HepG2 (cell line): ENCODE measurements at regions not wholly inside any gene's neighbourhood (a gene's known extent, or its start where the extent isn't known, plus 50 kb on each side); places are given as distances from the start of the nearest gene placed in this dataset.

Source experiments
- ATAC-seq: fragments of 200-7000 bp; cut with Tn5 transposase; 3 replicates; pipeline ENCODE4 v1.9.1; 2020; ENCODE audit warnings: mild to moderate bottlenecking, moderate library complexity
- BruUV-seq: library from RNA; stranded (reverse); fragments of 400-500 nt; replicated peaks from 2 replicates; lab custom pipeline; 2021; lab: Mats Ljungman, UMichigan
- CTCF ChIA-PET: fragments of 300-600 bp; formaldehyde crosslinking; extraction: SDS; loops from one replicate; lab custom pipeline; 2021; ENCODE audit warnings: low total read pairs, inconsistent platforms, low intra/inter-chr PET ratio; lab: Yijun Ruan, JAX
- POLR2A ChIA-PET: fragments of 350-600 bp; sonication (Branson Sonifier 250); formaldehyde crosslinking; loops from one replicate; lab custom pipeline; 2020; ENCODE audit warnings: antibody characterized with exemption, inconsistent platforms; lab: Yijun Ruan, JAX
- DNase-seq: peaks from one replicate; pipeline ENCODE4 v3.0.0-alpha.2; 2015; ENCODE audit warnings: low spot score
- FAIRE-seq: peaks from 3 replicates; lab custom pipeline; 2011; peaks lifted over from hg19 to GRCh38; lab: Jason Lieb, UNC
- H2AFZ ChIP-seq: one replicate; pipeline ENCODE4 v1.6.1; 2011; ENCODE audit warnings: low read length, inconsistent platforms
- H3K27ac ChIP-seq: fragments of 300-600 bp; 3 replicates; pipeline ENCODE4 v1.8.0; 2011; ENCODE audit warnings: mixed run types, mild to moderate bottlenecking, mixed read lengths, low read length, inconsistent platforms; ENCODE audit not compliant: insufficient read depth; ENCODE audit errors: extremely low read length
- H3K27me3 ChIP-seq, 2 experiments: fragments of 200-600 bp in 1 of 2; 2 replicates in 1 of 2; 3 replicates in 1 of 2; pipeline versions ENCODE4 v1.6.0 to v1.8.0; 2011; ENCODE audit warnings: low read length in 2 of 2, mild to moderate bottlenecking in 2 of 2, moderate library complexity in 2 of 2, inconsistent platforms in 1 of 2; ENCODE audit not compliant: insufficient read depth in 2 of 2, control insufficient read depth in 1 of 2
- H3K36me3 ChIP-seq, 2 experiments: fragments of 200-600 bp in 1 of 2; replicated peaks in 1 of 2; 2 replicates in 1 of 2; 3 replicates in 1 of 2; pipeline versions ENCODE4 v1.5.1 to v1.8.0; 2011; ENCODE audit warnings: low read length in 2 of 2, inconsistent platforms in 1 of 2; ENCODE audit not compliant: insufficient read depth in 2 of 2, control insufficient read depth in 1 of 2
- H3K4me1 ChIP-seq: 2 replicates; pipeline ENCODE4 v1.5.1; 2012; ENCODE audit warnings: low read length, inconsistent platforms; ENCODE audit not compliant: insufficient read depth
- H3K4me2 ChIP-seq: 2 replicates; pipeline ENCODE4 v1.6.0; 2011; ENCODE audit warnings: low read depth, low read length, inconsistent platforms
- H3K4me3 ChIP-seq, 3 experiments: fragments of 200-600 bp in 1 of 3; sonication (generic), shearing (Covaris generic) in 1 of 3; replicated peaks in 1 of 3; 2 replicates each; pipeline ENCODE4 v1.5.1; 2011 to 2016; ENCODE audit warnings: low read length in 3 of 3, inconsistent platforms in 2 of 3, low read depth in 2 of 3, mild to moderate bottlenecking in 2 of 3, control low read depth in 1 of 3, mixed read lengths in 1 of 3; ENCODE audit not compliant: insufficient read depth in 1 of 3
- H3K79me2 ChIP-seq: one replicate; pipeline ENCODE4 v1.6.1; 2011; ENCODE audit warnings: low read length, inconsistent platforms; ENCODE audit not compliant: insufficient read depth
- H3K9ac ChIP-seq: 2 replicates; pipeline ENCODE4 v1.6.0; 2011; ENCODE audit warnings: mild to moderate bottlenecking, low read depth, low read length, inconsistent platforms; ENCODE audit not compliant: insufficient read depth
- H3K9me3 ChIP-seq: 2 replicates; pipeline ENCODE4 v1.5.1; 2012; ENCODE audit warnings: mild to moderate bottlenecking, low read length
- H4K20me1 ChIP-seq: 2 replicates; pipeline ENCODE4 v1.6.0; 2011; ENCODE audit warnings: inconsistent platforms, mild to moderate bottlenecking, low read length, moderate library complexity; ENCODE audit not compliant: insufficient read depth
- CAMTA2 ChIP-seq: sonication (generic); formaldehyde crosslinking; IDR thresholded peaks from 2 replicates; pipeline ENCODE4 v1.4.0; 2020; ENCODE audit warnings: mild to moderate bottlenecking, missing genetic modification reagents, borderline replicate concordance
- KDM2A ChIP-seq: sonication (generic); formaldehyde crosslinking; IDR thresholded peaks from 2 replicates; pipeline ENCODE4 v1.4.0; 2020; ENCODE audit warnings: low read depth, missing genetic modification reagents, borderline replicate concordance
- PHF21A ChIP-seq: sonication (generic); formaldehyde crosslinking; IDR thresholded peaks from 2 replicates; pipeline ENCODE4 v1.5.0; 2020; ENCODE audit warnings: mild to moderate bottlenecking, missing genetic modification reagents
- SCMH1 ChIP-seq: sonication (generic); formaldehyde crosslinking; IDR thresholded peaks from 2 replicates; pipeline ENCODE4 v1.9.0; 2021; ENCODE audit warnings: missing genetic modification reagents, mild to moderate bottlenecking, borderline replicate concordance
- SNAPC2 ChIP-seq: sonication (generic); formaldehyde crosslinking; IDR thresholded peaks from 2 replicates; pipeline ENCODE4 v1.8.1; 2022; ENCODE audit warnings: mild to moderate bottlenecking, missing genetic modification reagents
- ZNF124 ChIP-seq: sonication (generic); formaldehyde crosslinking; IDR thresholded peaks from 2 replicates; pipeline ENCODE4 v1.4.0; 2020; ENCODE audit warnings: missing genetic modification reagents
- ZNF30 ChIP-seq: sonication (generic); formaldehyde crosslinking; IDR thresholded peaks from 2 replicates; pipeline ENCODE4 v1.5.0; 2020; ENCODE audit warnings: mild to moderate bottlenecking, missing genetic modification reagents
- ZNF556 ChIP-seq: sonication (generic); formaldehyde crosslinking; IDR thresholded peaks from 2 replicates; pipeline ENCODE4 v1.4.0; 2020; ENCODE audit warnings: mild to moderate bottlenecking, missing genetic modification reagents, borderline replicate concordance
- ZNF564 ChIP-seq: sonication (generic); formaldehyde crosslinking; IDR thresholded peaks from 2 replicates; pipeline ENCODE4 v1.8.1; 2023; ENCODE audit warnings: mild to moderate bottlenecking, missing genetic modification reagents
- WGBS: methylation state at CpG from one replicate; pipeline ENCODE4 v1.1.6; 2017; ENCODE audit warnings: low lambda C conversion rate; 5-methylcytosine and 5-hydroxymethylcytosine counted together
- in situ Hi-C: cut with HindIII; loops from 2 replicates; pipeline ENCODE4 v1.10.0; 2017; ENCODE audit warnings: low pct_unique_long_range_greater_than_20kb; ENCODE audit not compliant: extremely low pct_ligation_motif_present
- intact Hi-C: fragments of 100-400 bp; cut with micrococcal nuclease; formaldehyde crosslinking; loops from one replicate; pipeline ENCODE4 v1.10.0; 2022; ENCODE audit not compliant: unreplicated experiment
- TF ChIP-seq, protein P1 (sequence below): IDR thresholded peaks from 2 replicates; pipeline ENCODE4 v1.6.1; 2016; ENCODE audit warnings: mild to moderate bottlenecking
- TF ChIP-seq, protein P2 (sequence below): sonication (generic); formaldehyde crosslinking; IDR thresholded peaks from 2 replicates; pipeline ENCODE4 v1.8.1; 2022; ENCODE audit warnings: mild to moderate bottlenecking, missing genetic modification reagents
- TF ChIP-seq, protein P3 (sequence below): sonication (generic); formaldehyde crosslinking; IDR thresholded peaks from 2 replicates; pipeline ENCODE4 v1.9.0; 2021; ENCODE audit warnings: missing genetic modification reagents, mild to moderate bottlenecking, borderline replicate concordance
- TF ChIP-seq, protein P4 (sequence below): sonication (generic); formaldehyde crosslinking; conservative IDR thresholded peaks from 2 replicates; pipeline ENCODE4 v1.4.0; 2020; ENCODE audit warnings: missing genetic modification reagents

DNA sequence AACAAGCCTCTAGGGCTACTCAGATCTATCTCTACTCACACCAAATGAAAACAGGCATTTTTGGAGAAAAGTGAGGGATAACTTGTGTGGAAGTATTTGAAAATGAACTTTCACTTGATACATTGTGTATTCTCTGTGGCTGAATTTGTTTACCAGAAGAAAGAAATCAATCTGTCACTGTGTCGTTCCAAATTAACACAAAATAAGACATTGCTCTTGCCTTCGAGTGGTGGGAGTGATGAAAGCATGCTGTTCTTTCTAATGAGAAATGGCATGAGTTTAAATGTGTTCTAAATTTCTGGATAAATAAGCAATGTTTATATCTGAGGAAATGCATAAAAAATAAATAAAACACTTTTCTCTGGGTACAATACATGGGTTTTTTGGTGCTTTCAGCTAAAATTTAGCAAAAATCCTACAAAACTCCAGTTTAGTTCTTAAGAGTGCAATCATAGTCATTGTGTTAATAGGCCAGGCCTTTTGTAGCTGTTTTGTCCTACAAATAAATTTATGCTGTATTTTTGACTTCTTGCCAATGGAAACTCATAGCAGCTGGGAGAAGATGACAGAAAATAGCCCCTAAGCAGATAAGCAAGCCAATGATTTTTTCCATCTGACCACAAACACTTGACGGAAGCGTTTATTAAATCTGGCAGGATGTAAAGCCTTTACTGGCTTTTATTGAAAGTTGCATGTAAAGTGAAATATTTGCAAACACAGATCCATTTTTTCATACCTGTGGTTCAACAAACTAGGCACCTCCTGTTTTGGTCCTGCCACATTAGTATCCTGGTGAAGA, 1064.1 kb upstream of the GHITM start:
- Histone ChIP-seq H3K27me3 (no peaks in the 10 kb centered on the region), H3K4me2 (no peak overlapping the region), H4K20me1 (no peaks in the 10 kb centered on the region), H3K4me3 (no peak overlapping the region), H3K4me1 (no peaks in the 10 kb centered on the region), H3K36me3 (no peaks in the 10 kb centered on the region), H3K9ac (no peak overlapping the region), H3K79me2 (no peaks in the 10 kb centered on the region), H3K9me3 (peaks cover 75% of the 10 kb centered on the region), H3K27ac (no peak overlapping the region), H2AFZ (no peak overlapping the region)
- FAIRE-seq = no peak
- in situ Hi-C loops (no loop called here), intact Hi-C loops (no loop called here)
- 28% methylated on average over 4 of the region's 4 CpGs for WGBS
- ChIA-PET CTCF (no interaction called here), POLR2A (no interaction called here)
- DNase-seq = no peak
- BruUV-seq = no TSS peak
- no peak for ATAC-seq
- TF ChIP-seq, protein P1, sequence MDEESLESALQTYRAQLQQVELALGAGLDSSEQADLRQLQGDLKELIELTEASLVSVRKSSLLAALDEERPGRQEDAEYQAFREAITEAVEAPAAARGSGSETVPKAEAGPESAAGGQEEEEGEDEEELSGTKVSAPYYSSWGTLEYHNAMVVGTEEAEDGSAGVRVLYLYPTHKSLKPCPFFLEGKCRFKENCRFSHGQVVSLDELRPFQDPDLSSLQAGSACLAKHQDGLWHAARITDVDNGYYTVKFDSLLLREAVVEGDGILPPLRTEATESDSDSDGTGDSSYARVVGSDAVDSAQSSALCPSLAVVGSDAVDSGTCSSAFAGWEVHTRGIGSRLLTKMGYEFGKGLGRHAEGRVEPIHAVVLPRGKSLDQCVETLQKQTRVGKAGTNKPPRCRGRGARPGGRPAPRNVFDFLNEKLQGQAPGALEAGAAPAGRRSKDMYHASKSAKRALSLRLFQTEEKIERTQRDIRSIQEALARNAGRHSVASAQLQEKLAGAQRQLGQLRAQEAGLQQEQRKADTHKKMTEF (CRISPR knock-in tag) = no peak
- TF ChIP-seq CAMTA2 (CRISPR knock-in tag) (no peak), PHF21A (CRISPR knock-in tag) (no peak), ZNF556 (CRISPR knock-in tag) (no peak), KDM2A (CRISPR knock-in tag) (no peak), SNAPC2 (no peak), ZNF564 (CRISPR knock-in tag) (no peak), ZNF124 (CRISPR knock-in tag) (no peak), SCMH1 (CRISPR knock-in tag) (no peak), ZNF30 (CRISPR knock-in tag) (no peak)
- TF ChIP-seq, protein P2, sequence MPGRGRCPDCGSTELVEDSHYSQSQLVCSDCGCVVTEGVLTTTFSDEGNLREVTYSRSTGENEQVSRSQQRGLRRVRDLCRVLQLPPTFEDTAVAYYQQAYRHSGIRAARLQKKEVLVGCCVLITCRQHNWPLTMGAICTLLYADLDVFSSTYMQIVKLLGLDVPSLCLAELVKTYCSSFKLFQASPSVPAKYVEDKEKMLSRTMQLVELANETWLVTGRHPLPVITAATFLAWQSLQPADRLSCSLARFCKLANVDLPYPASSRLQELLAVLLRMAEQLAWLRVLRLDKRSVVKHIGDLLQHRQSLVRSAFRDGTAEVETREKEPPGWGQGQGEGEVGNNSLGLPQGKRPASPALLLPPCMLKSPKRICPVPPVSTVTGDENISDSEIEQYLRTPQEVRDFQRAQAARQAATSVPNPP (CRISPR knock-in tag) = no peak
- TF ChIP-seq, protein P3, sequence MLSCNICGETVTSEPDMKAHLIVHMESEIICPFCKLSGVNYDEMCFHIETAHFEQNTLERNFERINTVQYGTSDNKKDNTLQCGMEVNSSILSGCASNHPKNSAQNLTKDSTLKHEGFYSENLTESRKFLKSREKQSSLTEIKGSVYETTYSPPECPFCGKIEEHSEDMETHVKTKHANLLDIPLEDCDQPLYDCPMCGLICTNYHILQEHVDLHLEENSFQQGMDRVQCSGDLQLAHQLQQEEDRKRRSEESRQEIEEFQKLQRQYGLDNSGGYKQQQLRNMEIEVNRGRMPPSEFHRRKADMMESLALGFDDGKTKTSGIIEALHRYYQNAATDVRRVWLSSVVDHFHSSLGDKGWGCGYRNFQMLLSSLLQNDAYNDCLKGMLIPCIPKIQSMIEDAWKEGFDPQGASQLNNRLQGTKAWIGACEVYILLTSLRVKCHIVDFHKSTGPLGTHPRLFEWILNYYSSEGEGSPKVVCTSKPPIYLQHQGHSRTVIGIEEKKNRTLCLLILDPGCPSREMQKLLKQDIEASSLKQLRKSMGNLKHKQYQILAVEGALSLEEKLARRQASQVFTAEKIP = no peak
- TF ChIP-seq, protein P4, sequence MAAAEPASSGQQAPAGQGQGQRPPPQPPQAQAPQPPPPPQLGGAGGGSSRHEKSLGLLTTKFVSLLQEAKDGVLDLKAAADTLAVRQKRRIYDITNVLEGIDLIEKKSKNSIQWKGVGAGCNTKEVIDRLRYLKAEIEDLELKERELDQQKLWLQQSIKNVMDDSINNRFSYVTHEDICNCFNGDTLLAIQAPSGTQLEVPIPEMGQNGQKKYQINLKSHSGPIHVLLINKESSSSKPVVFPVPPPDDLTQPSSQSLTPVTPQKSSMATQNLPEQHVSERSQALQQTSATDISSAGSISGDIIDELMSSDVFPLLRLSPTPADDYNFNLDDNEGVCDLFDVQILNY (CRISPR knock-in tag) = no peak
